ENCODE measurements at regions not wholly inside any gene's neighbourhood (a gene's known extent, or its start where the extent isn't known, plus 50 kb on each side); places are given as distances from the start of the nearest gene placed in this dataset.

- TF ChIP-seq CTCF (IDR thresholded peaks at IDR 0.05) (no peak), ZFX (IDR thresholded peaks at IDR 0.05; ENCODE audit: borderline replicate concordance) (no peak)
- no peak overlapping the region for H3K27ac ChIP-seq
Measured at GRCh38 chrX:23223169-23223568, 111.5 kb upstream of the PTCHD1 start.

- TF ChIP-seq CTCF (IDR thresholded peaks at IDR 0.05) (no peak), ZFX (IDR thresholded peaks at IDR 0.05; ENCODE audit: borderline replicate concordance) (no peak)
- H3K27ac ChIP-seq: no peak overlapping the region
Measured at GRCh38 chrX:23228454-23228853, 106.2 kb upstream of the PTCHD1 start.

- TF ChIP-seq CTCF (IDR thresholded peaks at IDR 0.05) (no peak), ZFX (IDR thresholded peaks at IDR 0.05; ENCODE audit: borderline replicate concordance) (no peak)
- H3K27ac ChIP-seq: no peak overlapping the region
Measured at GRCh38 chrX:23228950-23229448, 105.7 kb upstream of the PTCHD1 start.

- H3K27ac ChIP-seq: no peak overlapping the region
- TF ChIP-seq ZFX (IDR thresholded peaks at IDR 0.05; ENCODE audit: borderline replicate concordance) (no peak), CTCF (IDR thresholded peaks at IDR 0.05) (no peak)
Measured at GRCh38 chrX:23235051-23235450, 99.6 kb upstream of the PTCHD1 start.

DNA sequence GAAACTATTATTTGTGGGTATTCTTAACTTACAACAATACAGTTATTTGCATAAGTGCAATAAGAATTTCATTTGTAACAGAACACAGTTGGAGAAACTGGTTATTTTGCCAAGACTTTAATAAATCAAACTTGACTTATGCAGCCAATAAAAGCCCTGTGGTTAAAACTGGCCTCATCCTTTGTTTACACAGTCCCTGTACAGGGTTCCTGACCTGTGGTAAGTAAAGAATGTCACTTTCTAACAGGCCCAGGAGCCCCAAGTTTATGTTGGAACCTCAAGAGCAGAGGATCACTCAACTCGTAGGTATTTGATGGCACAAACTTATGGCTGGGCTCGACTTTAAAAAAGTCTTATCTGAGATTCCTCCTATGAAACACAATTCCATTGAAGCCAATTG lies 88.6 kb upstream of the PTCHD1 start:
- no peak overlapping the region for H3K27ac ChIP-seq
- TF ChIP-seq CTCF (IDR thresholded peaks at IDR 0.05) (no peak), ZFX (IDR thresholded peaks at IDR 0.05; ENCODE audit: borderline replicate concordance) (no peak)

GRCh38 chrX:23248187-23248586 lies 86.5 kb upstream of the PTCHD1 start:
- TF ChIP-seq ZFX (IDR thresholded peaks at IDR 0.05; ENCODE audit: borderline replicate concordance): no peak
- TF ChIP-seq CTCF (IDR thresholded peaks at IDR 0.05): no peak
- H3K27ac ChIP-seq: no peak overlapping the region

DNA sequence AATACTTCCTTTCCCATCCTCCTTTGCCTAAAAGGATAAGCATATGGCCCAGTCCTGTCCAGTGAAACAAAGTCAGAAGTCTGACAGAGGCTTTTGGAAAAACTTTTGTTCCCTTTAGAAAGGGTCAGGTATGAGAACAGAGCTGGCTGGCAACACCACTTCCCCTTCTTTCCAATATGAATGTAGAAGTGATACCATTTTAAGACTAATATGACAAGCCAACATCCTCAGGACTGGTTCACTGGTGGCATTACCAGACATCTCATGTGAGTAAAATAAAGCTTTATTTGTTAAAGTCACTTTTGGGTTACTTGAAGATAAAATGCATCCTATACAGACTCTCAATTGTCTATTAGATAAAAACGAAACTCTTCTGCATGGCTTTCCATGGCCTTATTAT lies 83.6 kb upstream of the PTCHD1 start:
- TF ChIP-seq CTCF (IDR thresholded peaks at IDR 0.05) (no peak), ZFX (IDR thresholded peaks at IDR 0.05; ENCODE audit: borderline replicate concordance) (no peak)
- H3K27ac ChIP-seq: no peak overlapping the region

All from 22Rv1 (cell line).